GM10266 (cell line): ENCODE measurements at regions not wholly inside any gene's neighbourhood (a gene's known extent, or its start where the extent isn't known, plus 50 kb on each side); places are given as distances from the start of the nearest gene placed in this dataset.

Experiments used
- DNase-seq: peaks from one replicate; pipeline ENCODE4 v3.0.0; 2012; ENCODE audit errors: extremely low spot score
- CTCF ChIP-seq: IDR thresholded peaks from 2 replicates; pipeline ENCODE4 v1.5.1; 2012; ENCODE audit warnings: mild to moderate bottlenecking, low read depth; ENCODE audit not compliant: control insufficient read depth, insufficient read depth; ENCODE audit errors: missing control alignments

GRCh38 chr5:152864447-152864846 lies 459.4 kb upstream of the NMUR2 start:
- no peak for TF ChIP-seq CTCF
- no peak for DNase-seq

- no peak for DNase-seq
Measured at GRCh38 chr5:152864991-152865390, 459.9 kb upstream of the NMUR2 start.

GRCh38 chr5:152869971-152870370 lies 464.9 kb upstream of the NMUR2 start:
- no peak for DNase-seq
- TF ChIP-seq CTCF: no peak

More at GRCh38 chr5:152864991-152865390, 459.9 kb upstream of the NMUR2 start:
- TF ChIP-seq CTCF: no peak

GRCh38 chr5:152882621-152883020 lies 477.5 kb upstream of the NMUR2 start:
- DNase-seq: no peak
- TF ChIP-seq CTCF: no peak

- TF ChIP-seq CTCF: no peak
Measured at GRCh38 chr5:152883066-152883775, 478.1 kb upstream of the NMUR2 start.

GRCh38 chr5:152884006-152884405 lies 478.9 kb upstream of the NMUR2 start:
- no peak for DNase-seq
- no peak for TF ChIP-seq CTCF

More at GRCh38 chr5:152883066-152883775, 478.1 kb upstream of the NMUR2 start:
- DNase-seq: no peak

GRCh38 chr5:152900332-152900731 lies 495.3 kb upstream of the NMUR2 start:
- TF ChIP-seq CTCF: no peak
- no peak for DNase-seq
